Hepatocyte (in vitro differentiated cells): ENCODE measurements at regions not wholly inside any gene's neighbourhood (a gene's known extent, or its start where the extent isn't known, plus 50 kb on each side); places are given as distances from the start of the nearest gene placed in this dataset.

Experiments used
- CTCF ChIP-seq: fragments of 200-600 bp; sonication (generic); IDR thresholded peaks from 2 replicates; pipeline ENCODE4 v1.5.1; 2016; ENCODE audit warnings: antibody characterized with exemption, mild to moderate bottlenecking; ENCODE audit not compliant: poor library complexity
- EZH2 ChIP-seq: fragments of 200-600 bp; sonication (generic); IDR thresholded peaks from 2 replicates; pipeline ENCODE4 v1.6.1; 2016; ENCODE audit warnings: antibody characterized with exemption, mild to moderate bottlenecking, borderline replicate concordance
- EZH2phosphoT487 ChIP-seq: fragments of 200-600 bp; sonication (generic); IDR thresholded peaks from one replicate; pipeline ENCODE4 v1.6.1; 2018; ENCODE audit warnings: antibody characterized with exemption, mild to moderate bottlenecking, low read depth, moderate library complexity; ENCODE audit not compliant: unreplicated experiment, severe bottlenecking

- no peak for TF ChIP-seq CTCF
- no peak for TF ChIP-seq EZH2phosphoT487
- no peak for TF ChIP-seq EZH2
Measured at GRCh38 chr20:29302979-29303644, 1954.4 kb upstream of the DEFB115 start.
